ENCODE measurements at regions not wholly inside any gene's neighbourhood (a gene's known extent, or its start where the extent isn't known, plus 50 kb on each side); places are given as distances from the start of the nearest gene placed in this dataset.

- DNase-seq (ENCODE audit: low spot score), result no peak
- Histone ChIP-seq H3K4me2 (no peak overlapping the region), H3K79me2 (no peaks in the 10 kb centered on the region), H3K36me3 (replicated peaks; ENCODE audit: insufficient read depth, low read depth) (no peaks in the 10 kb centered on the region), H4K20me1 (ENCODE audit: insufficient read depth, poor library complexity, severe bottlenecking) (no peaks in the 10 kb centered on the region), H3K9me3 (ENCODE audit: low read depth) (no peaks in the 10 kb centered on the region), H3K9me2 (replicated peaks; ENCODE audit: insufficient read depth) (no peaks in the 10 kb centered on the region), H3K4me3 (no peak overlapping the region), H2AFZ (no peak overlapping the region), H3K27me3 (no peaks in the 10 kb centered on the region), H3K27ac (no peak overlapping the region), H3K4me1 (ENCODE audit: insufficient read depth) (peaks cover 11% of the 10 kb centered on the region)
- 78% methylated on average over 2 of the region's 2 CpGs for WGBS (ENCODE audit: low lambda C conversion rate, missing lambda C conversion rate)
- TF ChIP-seq CTCF (IDR thresholded peaks at IDR 0.05; ENCODE audit: poor library complexity) (no peak), EZH2phosphoT487 (IDR thresholded peaks at IDR 0.05; ENCODE audit: low read depth, severe bottlenecking, unreplicated experiment) (no peak), EZH2 (IDR thresholded peaks at IDR 0.05; ENCODE audit: borderline replicate concordance) (no peak)
Observed at GRCh38 chr10:121152033-121152432, 300.9 kb downstream of the WDR11 start.

- Histone ChIP-seq H4K20me1 (ENCODE audit: insufficient read depth, poor library complexity, severe bottlenecking) (no peaks in the 10 kb centered on the region), H2AFZ (no peak overlapping the region), H3K4me3 (no peak overlapping the region), H3K4me1 (ENCODE audit: insufficient read depth) (peaks cover 11% of the 10 kb centered on the region), H3K9me3 (ENCODE audit: low read depth) (no peaks in the 10 kb centered on the region), H3K9me2 (replicated peaks; ENCODE audit: insufficient read depth) (no peaks in the 10 kb centered on the region), H3K36me3 (replicated peaks; ENCODE audit: insufficient read depth, low read depth) (no peaks in the 10 kb centered on the region), H3K79me2 (no peaks in the 10 kb centered on the region), H3K27ac (no peak overlapping the region), H3K27me3 (no peaks in the 10 kb centered on the region), H3K4me2 (no peak overlapping the region)
- TF ChIP-seq CTCF (IDR thresholded peaks at IDR 0.05; ENCODE audit: poor library complexity) (no peak), EZH2phosphoT487 (IDR thresholded peaks at IDR 0.05; ENCODE audit: low read depth, severe bottlenecking, unreplicated experiment) (no peak), EZH2 (IDR thresholded peaks at IDR 0.05; ENCODE audit: borderline replicate concordance) (no peak)
- WGBS (ENCODE audit: low lambda C conversion rate, missing lambda C conversion rate), result 95% methylated on average over 1 of the region's 1 CpG
- DNase-seq (ENCODE audit: low spot score), result no peak
Observed at GRCh38 chr10:121152935-121153334, 301.8 kb downstream of the WDR11 start.

- Histone ChIP-seq H3K9me3 (ENCODE audit: low read depth) (no peaks in the 10 kb centered on the region), H3K4me2 (no peak overlapping the region), H3K4me3 (no peak overlapping the region), H3K27ac (peak overlapping the region; percentile 37), H3K36me3 (replicated peaks; ENCODE audit: insufficient read depth, low read depth) (no peaks in the 10 kb centered on the region), H3K9me2 (replicated peaks; ENCODE audit: insufficient read depth) (no peaks in the 10 kb centered on the region), H3K4me1 (ENCODE audit: insufficient read depth) (peaks cover 11% of the 10 kb centered on the region), H2AFZ (no peak overlapping the region), H3K27me3 (no peaks in the 10 kb centered on the region), H4K20me1 (ENCODE audit: insufficient read depth, poor library complexity, severe bottlenecking) (no peaks in the 10 kb centered on the region), H3K79me2 (no peaks in the 10 kb centered on the region)
- DNase-seq (ENCODE audit: low spot score), result no peak
- WGBS (ENCODE audit: low lambda C conversion rate, missing lambda C conversion rate), result 83% methylated on average over 2 of the region's 2 CpGs
- TF ChIP-seq EZH2phosphoT487 (IDR thresholded peaks at IDR 0.05; ENCODE audit: low read depth, severe bottlenecking, unreplicated experiment) (no peak), EZH2 (IDR thresholded peaks at IDR 0.05; ENCODE audit: borderline replicate concordance) (no peak), CTCF (IDR thresholded peaks at IDR 0.05; ENCODE audit: poor library complexity) (no peak)
Observed at GRCh38 chr10:121154310-121154709, 303.1 kb downstream of the WDR11 start.

GRCh38 chr10:121154846-121155245 is 303.7 kb downstream of the WDR11 start:
- H3K9me2 ChIP-seq (replicated peaks; ENCODE audit: insufficient read depth), result no peaks in the 10 kb centered on the region
- no peak overlapping the region for H3K4me2 ChIP-seq
- no peaks in the 10 kb centered on the region for H4K20me1 ChIP-seq (ENCODE audit: insufficient read depth, poor library complexity, severe bottlenecking)
- no peak for TF ChIP-seq CTCF (IDR thresholded peaks at IDR 0.05; ENCODE audit: poor library complexity)
- TF ChIP-seq EZH2 (IDR thresholded peaks at IDR 0.05; ENCODE audit: borderline replicate concordance), result no peak
- TF ChIP-seq EZH2phosphoT487 (IDR thresholded peaks at IDR 0.05; ENCODE audit: low read depth, severe bottlenecking, unreplicated experiment), result no peak
- peak; percentile 46 for DNase-seq (ENCODE audit: low spot score)
- H3K9me3 ChIP-seq (ENCODE audit: low read depth), result no peaks in the 10 kb centered on the region
- peak overlapping the region; percentile 37 for H3K27ac ChIP-seq
- H3K27me3 ChIP-seq, result no peaks in the 10 kb centered on the region
- H3K4me3 ChIP-seq, result no peak overlapping the region
- no peak overlapping the region for H2AFZ ChIP-seq
- peaks cover 11% of the 10 kb centered on the region for H3K4me1 ChIP-seq (ENCODE audit: insufficient read depth)
- 44% methylated on average over 5 of the region's 5 CpGs for WGBS (ENCODE audit: low lambda C conversion rate, missing lambda C conversion rate)
- no peaks in the 10 kb centered on the region for H3K36me3 ChIP-seq (replicated peaks; ENCODE audit: insufficient read depth, low read depth)
- no peaks in the 10 kb centered on the region for H3K79me2 ChIP-seq
